GM21576 (cell line): ENCODE measurements at regions not wholly inside any gene's neighbourhood (a gene's known extent, or its start where the extent isn't known, plus 50 kb on each side); places are given as distances from the start of the nearest gene placed in this dataset.
"Not testable (repeated sequence)": the region's sequence is repeated elsewhere in the genome, so short reads cannot be mapped to it uniquely, and the experiment has no call there.

Experiments used
- ATAC-seq: cut with Tn5 transposase; IDR thresholded peaks from one replicate; pipeline ENCODE4 v1.9.1; 2021; ENCODE audit warnings: mild to moderate bottlenecking, moderate library complexity; ENCODE audit not compliant: unreplicated experiment

DNA sequence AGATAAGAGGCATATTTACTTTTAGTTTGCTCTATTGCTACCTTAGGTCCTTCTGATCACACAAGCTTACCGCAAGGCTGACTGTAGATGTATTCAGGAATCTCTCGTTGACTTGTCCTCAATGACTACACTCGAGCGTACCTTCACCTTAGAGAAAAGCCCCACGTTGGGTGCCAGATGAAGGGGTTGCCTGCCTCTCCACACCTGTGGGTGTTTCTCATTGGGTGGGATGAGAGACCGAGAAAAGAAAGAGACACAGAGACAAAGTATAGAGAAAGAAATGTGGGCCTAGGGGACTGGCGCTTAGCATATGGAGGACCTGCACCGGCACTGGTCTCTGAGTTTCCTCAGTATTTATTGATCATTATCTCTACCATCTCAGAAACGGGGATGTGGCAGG lies 51.8 kb downstream of the ASCL4 start:
- ATAC-seq, result no peak

DNA sequence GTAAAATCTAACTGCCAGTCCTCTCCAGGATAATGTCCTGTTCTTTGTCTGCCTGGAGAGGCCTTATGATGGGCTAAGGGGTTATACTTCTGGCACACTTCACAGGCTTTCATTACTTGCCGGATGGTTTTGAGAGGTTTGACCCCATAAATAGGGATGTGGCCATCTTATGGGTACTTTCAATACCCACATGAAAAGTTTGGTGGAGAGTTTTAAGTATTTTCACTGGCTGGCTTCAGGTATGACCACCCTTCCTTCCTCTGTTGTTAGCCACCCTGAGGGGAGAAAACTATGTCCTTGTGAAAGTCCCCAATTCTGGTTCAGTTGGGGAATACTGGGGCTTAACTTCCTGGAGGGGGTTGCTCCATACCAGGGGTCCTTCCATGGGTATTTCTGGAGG lies 54.8 kb downstream of the ASCL4 start:
- no peak for ATAC-seq

DNA sequence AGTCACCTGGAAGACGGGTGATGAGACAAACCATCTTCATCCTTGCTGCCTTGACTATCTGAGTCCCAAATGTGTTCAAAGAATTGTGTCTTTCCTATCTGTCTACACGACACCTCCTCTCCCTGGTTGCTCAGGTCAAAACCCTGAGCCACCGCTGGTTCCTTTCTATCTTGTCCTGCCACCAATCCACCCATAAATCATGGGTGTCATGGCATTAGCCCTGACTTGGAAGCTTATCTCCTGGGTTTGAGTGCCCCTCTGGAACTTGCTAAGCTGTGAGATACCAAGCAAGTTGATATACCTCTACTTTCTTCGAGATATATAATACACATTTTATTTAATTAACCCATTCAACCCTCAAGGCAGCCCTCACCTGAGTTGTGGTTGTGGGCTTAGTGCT lies 57.9 kb downstream of the ASCL4 start:
- no peak for ATAC-seq

DNA sequence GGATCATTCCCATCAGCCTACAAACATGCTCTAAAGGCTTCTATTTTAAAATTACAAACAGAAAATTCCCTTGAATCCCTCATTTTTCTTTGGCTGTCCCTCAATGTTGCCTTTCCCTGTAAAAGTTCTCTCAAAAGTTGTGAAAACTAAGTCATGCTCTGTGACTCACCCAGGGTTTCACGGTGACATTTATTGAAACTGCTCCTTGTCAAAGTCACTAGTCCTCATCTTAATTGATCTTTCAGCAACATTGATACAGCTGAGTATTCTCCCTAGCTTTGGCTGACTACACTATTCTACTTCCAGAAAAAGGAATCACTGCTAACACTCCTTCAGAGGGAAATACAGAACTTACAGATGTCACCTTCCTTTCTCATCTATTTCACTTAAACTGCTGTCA lies 65.7 kb downstream of the ASCL4 start:
- no peak for ATAC-seq

DNA sequence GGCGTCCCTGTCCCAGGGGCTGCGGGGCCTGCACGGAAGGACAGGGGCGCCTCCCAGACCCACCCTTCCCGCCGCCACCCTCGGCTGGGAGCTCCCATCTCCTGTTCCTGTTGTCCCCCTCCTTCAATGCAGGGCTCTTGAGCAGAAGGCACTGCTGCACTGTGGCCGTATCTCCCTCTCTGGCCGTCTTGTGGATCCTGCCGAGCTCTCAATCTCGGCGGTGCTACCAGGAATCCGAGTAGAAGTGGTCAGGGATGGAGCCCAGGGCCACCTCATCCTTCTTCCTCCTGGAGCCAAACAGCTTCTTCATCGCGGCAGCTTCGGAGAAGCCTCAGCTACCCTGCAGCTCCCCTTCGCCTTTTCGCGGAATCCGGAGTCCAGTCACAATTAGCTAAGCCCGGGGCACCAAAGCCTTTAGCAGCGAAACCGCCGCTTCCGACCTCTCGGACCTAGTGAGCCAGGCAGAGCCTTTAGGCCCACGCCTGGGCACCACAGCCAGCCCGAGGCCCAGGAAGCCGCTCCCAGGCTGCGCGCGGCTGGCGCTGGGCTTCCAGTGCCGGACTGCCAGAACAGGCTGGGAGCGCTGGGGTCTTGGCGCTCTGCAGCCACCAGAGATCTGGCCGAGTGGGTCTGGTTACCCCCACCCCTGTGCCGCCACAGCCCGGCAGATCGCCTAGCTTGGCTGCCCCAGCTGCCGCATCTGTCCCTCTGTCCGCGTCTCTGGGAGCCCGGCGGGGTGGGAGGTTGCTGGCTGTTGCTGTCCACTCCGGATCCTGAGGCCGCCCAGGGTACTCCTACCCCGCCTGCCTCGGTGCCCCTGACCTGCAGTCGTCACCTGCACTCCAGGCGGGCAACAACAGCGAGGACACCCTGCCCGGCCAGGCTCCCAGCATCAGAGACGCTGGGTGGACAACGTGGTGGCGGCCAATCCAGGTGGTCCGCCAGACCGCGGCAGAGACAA lies 69.1 kb downstream of the ASCL4 start:
- ATAC-seq, result no peak

DNA sequence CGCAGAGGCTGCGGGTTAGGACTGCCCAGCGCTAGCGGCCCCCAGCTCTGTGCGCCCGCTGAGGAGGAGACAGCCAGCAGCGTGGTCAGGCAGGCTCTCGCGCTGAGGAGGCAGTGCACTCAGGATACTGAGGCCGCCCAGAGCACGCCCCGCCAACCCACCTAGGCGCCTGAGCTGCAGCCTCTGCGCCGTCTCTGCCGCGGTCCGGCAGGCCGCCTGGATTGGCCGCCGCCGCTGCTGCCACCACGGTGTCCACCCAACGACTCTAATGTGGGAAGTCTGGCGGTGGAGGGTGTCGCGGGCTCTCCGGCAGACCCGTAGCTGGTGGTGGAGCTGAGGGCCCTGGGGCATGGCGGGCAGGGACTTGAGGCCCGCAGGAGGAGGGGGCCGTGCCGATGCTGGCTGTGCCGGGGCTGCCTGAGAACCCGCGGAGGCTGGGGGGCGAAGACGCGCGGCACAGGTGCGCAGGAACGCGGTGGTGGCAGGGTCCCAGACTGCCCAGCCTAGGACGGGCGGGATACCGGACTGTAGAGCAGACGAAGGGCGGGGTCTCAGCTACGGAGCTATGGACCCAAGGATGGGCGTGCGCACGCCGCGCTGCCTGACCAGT lies 69.9 kb downstream of the ASCL4 start:
- ATAC-seq, result no peak

DNA sequence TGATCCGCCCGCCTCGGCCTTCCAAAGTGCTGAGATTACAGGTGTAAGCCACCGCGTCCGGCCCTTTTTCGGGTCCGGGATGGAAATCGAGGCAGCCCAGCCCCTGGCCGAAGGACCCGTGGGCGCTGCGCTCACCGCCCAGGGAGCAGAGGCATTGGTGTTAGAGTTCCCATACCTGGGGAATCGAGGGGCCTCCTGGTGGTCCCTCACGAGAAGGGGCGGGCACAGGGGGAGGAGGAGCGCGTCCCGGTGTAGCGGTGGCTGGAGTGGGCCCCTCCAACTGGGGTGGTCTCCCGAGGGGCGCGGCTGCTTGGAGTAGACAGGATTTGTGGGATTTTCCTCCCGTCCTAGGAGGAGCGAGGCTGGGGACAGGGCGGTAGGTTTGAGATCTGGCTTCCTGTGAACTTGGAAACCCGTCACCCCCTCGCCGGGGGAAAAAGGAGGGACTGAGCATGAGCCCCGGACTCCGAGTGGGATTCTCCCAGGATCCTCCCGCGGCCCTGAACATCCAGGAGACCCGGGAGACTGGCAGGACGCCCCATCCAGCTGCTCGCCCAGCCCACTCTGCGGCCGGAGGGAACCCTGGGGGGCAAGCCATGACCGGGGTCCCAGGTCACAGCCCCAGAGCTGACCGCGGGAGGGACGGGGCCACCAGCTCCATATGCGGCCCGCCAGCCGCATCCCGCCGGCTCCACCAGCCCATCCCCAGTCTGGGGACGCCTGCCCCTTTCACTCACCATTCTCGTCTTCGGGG lies 70.9 kb downstream of the ASCL4 start:
- no peak for ATAC-seq

DNA sequence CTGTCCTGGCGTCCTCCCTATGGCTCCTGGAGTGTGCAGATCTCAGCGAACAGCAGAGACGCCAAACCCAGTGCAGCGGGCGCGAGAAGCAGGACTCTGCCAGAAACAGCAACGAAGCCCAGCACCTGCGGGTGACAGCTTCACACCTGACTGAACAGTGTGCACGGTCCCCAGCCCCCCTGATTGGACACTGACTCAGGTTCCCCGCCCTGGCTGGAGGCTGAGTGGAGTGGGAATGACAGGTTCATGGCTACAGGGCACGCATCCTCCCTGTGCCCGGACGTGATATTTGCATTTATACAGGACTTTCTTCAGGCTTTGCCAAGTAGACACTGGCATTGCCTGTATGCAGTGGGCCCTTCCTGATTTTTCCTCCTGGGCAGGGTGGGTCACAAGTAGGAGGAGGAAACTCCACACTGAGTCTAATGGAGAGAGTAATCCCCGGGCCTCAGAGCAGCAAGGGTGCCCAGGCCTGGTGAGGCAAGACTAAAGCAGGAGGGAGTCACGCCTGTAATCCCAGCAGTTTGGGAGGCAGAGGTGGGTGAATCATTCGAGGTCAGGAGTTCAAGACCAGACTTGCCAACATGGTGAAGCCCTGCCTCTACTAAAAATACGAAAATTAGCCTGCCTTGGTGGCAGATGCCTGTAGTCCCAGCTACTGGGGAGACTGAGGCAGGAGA lies 71.6 kb downstream of the ASCL4 start:
- no peak for ATAC-seq

DNA sequence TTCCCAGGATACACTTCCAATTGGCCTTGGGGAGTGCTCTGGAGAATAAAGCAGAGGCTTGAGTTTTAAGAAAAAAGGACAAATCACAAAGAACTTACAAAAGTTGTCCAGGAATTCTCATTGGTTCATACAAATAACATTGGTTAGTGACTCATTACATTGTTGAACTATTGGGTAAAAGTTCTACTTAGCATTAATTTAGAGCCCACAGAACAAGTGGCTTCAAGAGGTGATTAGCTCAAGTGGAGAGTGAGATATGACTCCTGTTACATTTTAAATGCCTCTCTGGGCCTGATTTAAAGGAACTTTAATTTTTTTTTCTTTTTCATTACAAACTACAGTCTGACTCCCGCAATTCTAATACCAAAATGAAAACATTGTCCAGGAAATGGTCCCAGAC lies 72.9 kb downstream of the ASCL4 start:
- ATAC-seq, result no peak

DNA sequence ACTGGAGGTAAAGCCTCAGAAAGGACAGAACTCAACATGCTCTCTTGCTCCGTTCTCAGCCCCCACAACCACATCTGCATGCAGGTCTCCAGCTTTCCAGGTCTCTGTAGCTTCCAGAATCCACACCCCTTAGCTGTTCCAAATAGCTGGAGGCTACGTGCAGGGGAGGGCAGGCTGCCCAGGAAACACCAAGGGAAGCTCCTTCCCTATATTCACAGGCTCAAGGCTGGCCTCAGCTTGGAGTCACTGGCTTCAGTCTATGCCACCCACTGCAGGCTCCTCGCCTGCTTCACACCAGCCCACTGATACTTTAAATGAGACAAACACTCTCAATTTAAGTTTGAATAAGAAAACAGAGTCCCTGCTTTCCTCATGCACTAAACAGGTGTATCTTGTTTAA lies 73.3 kb downstream of the ASCL4 start:
- ATAC-seq, result no peak

DNA sequence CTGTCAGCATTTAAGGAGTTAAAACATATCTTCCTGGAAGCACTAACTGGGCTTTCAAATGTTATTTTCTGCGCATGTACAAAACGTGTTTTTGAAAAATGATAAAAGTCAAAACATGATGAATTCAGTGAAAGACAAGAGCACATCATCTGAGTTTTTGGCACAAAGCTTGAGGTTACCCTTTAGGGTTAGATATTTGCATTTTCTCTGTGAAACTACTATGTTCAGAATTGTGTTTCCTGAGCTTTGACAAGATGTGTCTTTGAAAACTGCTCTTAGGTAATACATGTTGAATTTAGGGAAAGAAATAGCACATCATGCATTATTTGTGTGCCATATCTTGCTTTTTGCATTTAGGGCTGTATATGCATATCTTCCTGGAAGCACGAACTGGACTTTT lies 79.0 kb downstream of the ASCL4 start:
- no peak for ATAC-seq

DNA sequence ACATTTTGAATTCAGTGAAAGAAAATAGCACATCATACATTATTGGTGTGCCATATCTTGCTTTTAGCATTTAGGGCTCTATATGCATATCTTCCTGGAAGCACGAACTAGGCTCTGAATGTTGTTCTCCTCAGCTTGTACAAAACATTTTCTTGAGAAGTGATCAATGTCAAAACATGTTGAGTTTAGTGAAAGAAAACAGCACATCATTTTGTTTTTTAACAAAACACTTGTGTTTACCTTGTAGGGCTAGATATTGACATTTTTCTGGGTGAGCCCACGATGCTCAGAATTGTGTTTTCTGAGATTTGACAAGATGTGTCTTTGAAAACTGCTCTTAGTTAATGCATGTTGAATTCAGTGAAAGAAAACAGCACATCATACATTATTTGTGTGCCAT lies 81.0 kb downstream of the ASCL4 start:
- no peak for ATAC-seq

DNA sequence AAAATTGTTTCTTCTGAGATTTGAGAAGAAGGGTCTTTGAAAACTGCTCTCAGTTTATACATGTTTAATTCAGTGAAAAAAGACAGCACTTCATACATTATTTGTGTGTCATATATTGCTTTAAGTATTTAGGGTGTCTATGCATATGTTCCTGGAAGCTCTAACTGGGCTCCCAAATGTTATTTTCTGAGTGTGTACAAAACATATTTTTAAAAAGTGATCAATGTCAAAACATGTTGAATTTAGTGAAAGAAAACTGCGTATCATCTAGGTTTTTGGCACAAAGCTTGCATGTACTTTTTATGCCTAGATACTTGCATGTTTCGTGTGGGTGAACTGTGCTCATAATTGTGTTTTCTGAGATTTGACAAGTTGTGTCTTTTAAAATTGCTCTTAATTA lies 81.6 kb downstream of the ASCL4 start:
- ATAC-seq, result no peak

DNA sequence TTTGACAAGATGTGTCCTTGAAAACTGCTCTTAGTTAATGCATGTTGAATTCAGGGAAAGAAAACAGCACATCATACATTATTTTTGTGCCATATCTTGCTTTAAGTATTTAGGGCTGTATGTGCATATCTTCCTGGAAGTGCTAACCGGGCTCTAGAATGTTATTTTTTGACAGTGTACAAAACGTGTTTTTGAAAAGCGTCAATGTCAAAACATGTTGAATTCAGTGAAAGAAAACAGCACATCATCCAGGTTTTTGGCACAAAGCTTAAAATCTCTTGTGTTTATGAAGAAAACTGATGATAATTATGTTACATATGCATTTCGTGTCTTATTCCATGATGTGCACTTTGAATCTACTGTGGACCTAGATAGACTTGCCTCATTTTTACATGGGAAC lies 82.7 kb downstream of the ASCL4 start:
- no peak for ATAC-seq

DNA sequence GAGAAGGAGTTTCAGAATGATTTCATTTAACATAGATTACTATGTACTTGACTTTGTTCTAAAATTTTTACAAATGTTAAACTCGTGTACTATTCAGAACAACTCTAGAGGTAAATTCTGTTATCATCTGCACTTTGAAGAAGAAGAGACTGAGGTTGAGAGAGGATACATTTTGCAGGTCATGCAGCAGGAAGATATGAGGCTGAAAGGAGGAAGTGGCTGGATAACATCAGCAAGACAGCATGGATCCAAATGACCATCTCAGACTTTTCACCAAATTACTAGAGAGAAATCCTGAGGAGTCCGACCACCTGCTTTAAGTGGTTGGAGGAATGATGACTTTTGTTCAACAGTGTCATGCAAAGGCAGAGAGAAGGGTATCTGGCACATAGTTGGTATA lies 84.9 kb downstream of the ASCL4 start:
- no peak for ATAC-seq

DNA sequence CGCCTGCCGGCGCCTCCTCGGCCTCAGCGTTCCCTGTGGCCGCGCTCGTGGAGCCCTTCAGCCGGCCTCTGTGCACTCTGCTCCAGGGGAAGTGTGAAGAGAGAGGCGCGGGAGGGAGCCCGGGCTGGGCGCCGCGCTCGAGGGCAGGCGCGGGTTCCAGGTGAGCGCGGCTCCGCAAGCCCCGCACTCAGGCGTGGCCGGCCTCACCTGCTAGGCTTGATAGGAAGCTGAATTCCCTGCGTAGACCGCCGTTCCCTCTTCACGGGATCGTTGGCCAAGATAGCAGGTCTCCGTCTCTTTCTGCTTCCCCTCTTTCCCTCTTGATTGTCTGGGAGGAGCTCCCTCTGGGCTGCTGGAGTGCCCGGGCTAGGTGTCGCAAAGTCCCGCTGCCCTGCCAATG lies 89.7 kb downstream of the ASCL4 start:
- ATAC-seq, result no peak

DNA sequence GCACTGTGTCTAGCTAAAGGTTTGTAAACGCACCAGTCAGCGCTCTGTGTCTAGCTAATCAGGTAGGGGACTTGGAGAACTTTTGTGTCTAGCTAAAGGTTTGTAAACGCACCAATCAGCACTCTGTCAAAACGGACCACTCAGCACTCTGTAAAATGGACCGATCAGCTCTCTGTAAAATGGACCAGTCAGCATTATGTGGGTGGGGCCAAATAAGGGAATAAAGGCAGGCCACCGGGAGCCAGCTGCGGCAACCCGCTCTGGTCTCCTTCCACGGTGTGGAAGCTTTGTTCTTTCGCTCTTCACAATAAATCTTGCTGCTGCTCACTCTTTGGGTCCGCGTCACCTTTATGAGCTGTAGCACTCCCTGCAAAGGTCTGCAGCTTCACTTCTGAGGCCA lies 90.2 kb downstream of the ASCL4 start:
- ATAC-seq, result not testable (repeated sequence)

DNA sequence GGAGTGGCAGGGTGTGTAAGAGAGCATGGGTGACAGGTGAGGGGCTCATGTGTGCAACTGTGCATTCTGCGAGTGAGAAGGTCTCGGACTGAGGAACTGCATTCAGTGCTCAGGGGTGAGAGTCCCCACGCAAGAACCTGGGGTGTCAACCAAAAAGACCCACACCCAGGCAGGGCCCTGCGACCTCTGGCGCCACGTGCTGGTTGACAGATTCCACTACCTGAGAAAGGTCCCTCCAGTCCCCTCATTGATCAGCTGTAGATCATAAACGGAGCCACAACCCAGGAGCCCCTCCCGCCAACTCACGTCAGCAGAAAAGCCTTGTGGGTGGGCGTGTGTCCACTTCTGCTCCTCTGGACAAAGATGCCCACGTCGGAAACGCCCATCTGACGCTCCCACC lies 98.7 kb downstream of the ASCL4 start:
- ATAC-seq, result no peak

DNA sequence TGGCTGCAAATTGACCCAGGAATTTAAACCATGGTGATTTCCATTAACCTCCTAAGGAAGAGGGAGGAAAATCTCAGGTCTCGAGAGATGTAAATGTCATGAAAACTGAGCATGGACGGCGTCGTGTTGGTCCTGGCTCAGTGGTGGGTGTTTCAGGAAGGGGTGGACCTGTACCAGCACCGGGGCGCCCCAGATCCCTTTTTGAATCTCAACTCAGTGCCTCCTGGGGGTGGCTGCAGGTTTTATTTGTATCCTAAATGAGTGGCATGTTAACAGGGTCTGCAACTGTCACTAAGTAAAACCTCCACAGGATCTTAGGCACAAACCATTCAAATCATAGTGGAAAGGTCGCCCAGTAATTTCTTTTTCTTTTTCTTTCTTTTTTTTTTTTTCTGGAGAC lies 101.3 kb downstream of the ASCL4 start:
- no peak for ATAC-seq

DNA sequence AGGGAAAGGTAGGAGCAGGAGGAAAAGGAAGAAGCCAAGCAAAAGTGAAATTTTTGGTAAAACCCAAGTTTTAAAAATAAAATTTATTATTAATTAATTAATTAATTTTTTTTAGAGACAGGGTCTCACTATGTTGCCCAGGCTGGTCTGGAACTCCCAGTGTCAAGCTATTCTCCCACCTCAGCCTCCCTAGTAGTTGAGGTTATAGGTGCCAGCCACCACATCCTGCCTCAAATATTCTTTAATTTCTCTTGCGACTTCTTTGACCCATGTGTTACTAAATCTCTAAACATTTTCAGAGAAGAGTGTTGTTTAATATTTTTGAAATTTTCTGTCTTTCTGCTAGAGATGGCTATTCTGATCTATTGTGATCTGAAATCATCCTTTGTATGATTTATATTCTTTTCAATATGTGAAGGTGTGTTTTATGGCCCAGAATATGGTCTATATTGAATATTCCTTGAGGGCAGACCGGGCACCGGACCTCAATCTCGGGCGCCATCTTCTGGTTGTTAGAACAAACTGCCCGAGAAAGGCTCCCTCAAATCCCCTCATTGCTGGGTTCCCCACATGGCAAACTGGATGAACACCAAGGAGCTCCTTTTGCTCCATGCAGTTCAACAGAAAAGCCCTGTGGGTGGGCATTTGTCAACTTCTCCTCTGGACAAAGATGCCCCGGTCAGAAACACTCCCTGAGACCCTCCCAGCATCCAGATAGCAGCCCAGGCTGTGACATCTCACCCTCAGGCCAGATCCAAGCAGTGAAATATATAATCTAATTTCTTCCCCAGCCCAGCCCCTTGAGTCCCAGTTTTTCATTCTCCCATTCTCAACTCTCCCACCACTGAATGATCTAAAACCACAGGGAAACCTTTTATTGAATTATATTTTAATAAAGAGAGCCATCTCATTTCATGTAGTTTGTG lies 110.5 kb downstream of the ASCL4 start:
- no peak for ATAC-seq
